ENCODE measurements at regions not wholly inside any gene's neighbourhood (a gene's known extent, or its start where the extent isn't known, plus 50 kb on each side); places are given as distances from the start of the nearest gene placed in this dataset.

- no peak overlapping the region for H3T11ph ChIP-seq (ENCODE audit: low read length)
- H4K8ac ChIP-seq (replicated peaks; ENCODE audit: insufficient read length, low read depth, low read length), result no peak overlapping the region
- H4K91ac ChIP-seq (ENCODE audit: insufficient read length, low read depth, low read length), result no peak overlapping the region
- no peak overlapping the region for H3K18ac ChIP-seq (ENCODE audit: insufficient read length, low read depth, low read length)
- no peaks in the 10 kb centered on the region for H3K79me1 ChIP-seq (ENCODE audit: insufficient read depth, low read depth, low read length, poor library complexity, severe bottlenecking)
- WGBS (ENCODE audit: extremely low coverage, insufficient read length, low lambda C conversion rate), result no CpG with 5 or more reads among the region's 3 CpGs
- no peaks in the 10 kb centered on the region for H3K23me2 ChIP-seq (ENCODE audit: insufficient read length, low read depth, low read length, poor library complexity, severe bottlenecking)
- H3K27me3 Mint-ChIP-seq (ENCODE audit: low read depth), result no peaks in the 10 kb centered on the region
- no peak for TF ChIP-seq CTCF (conservative IDR thresholded peaks at IDR 0.05)
- H2AK5ac ChIP-seq (ENCODE audit: insufficient read length, low read length), result no peak overlapping the region
- DNase-seq, result no peak
- H3K4me2 ChIP-seq (ENCODE audit: insufficient read depth, insufficient read length, low read length), result no peak overlapping the region
- no peak overlapping the region for H2BK20ac ChIP-seq (ENCODE audit: low read depth, low read length, poor library complexity, severe bottlenecking)
- no peak overlapping the region for H3K27ac ChIP-seq (ENCODE audit: insufficient read length, low read depth, low read length)
- H2AFZ ChIP-seq (ENCODE audit: low read length), result no peak overlapping the region
- no peaks in the 10 kb centered on the region for H3K79me2 ChIP-seq (ENCODE audit: insufficient read depth, low read length)
- no peak overlapping the region for H3K4me3 Mint-ChIP-seq
- no peak overlapping the region for H2BK120ac ChIP-seq (ENCODE audit: low read depth, low read length, poor library complexity, severe bottlenecking)
- no peak overlapping the region for H3K56ac ChIP-seq (ENCODE audit: insufficient read length, low read depth, low read length)
- H2BK15ac ChIP-seq (ENCODE audit: low read depth, low read length), result no peak overlapping the region
- peaks cover 3 to 8% (median 7%) of the 10 kb centered on the region in 3 experiments; a peak in 6 of 7 replicates for H3K36me3 Mint-ChIP-seq (ENCODE audit: insufficient read depth in 1 of 3, low read depth in 3 of 3)
- no peak overlapping the region for H3K14ac ChIP-seq (ENCODE audit: insufficient read depth, low read length)
- H4K20me1 ChIP-seq (ENCODE audit: control insufficient read depth, insufficient read depth, insufficient read length), result no peaks in the 10 kb centered on the region
- no peak overlapping the region for H3K9ac ChIP-seq (ENCODE audit: extremely low read depth, insufficient read length, low read length)
- no peaks in the 10 kb centered on the region for H3K9me3 ChIP-seq (ENCODE audit: control insufficient read depth, low read depth, low read length)
- H2BK12ac ChIP-seq (ENCODE audit: insufficient read length, low read depth, low read length), result no peak overlapping the region
- H3K4me1 ChIP-seq (ENCODE audit: insufficient read depth, low read length), result no peaks in the 10 kb centered on the region
- no peak overlapping the region for H3K23ac ChIP-seq (ENCODE audit: insufficient read length, low read depth, low read length)
- H3K9me3 Mint-ChIP-seq, result peaks cover 3 to 13% of the 10 kb centered on the region in 2 experiments; a peak in 4 of 5 replicates
- no peak overlapping the region for H4K5ac ChIP-seq (ENCODE audit: insufficient read length, low read depth, low read length)
- H3K4me1 Mint-ChIP-seq, result no peaks in the 10 kb centered on the region
- H2BK5ac ChIP-seq (ENCODE audit: insufficient read length, low read length), result no peak overlapping the region
- no peaks in the 10 kb centered on the region for H3K27me3 ChIP-seq (ENCODE audit: insufficient read depth, low read length)
- H3K4ac ChIP-seq (ENCODE audit: low read depth, low read length), result no peak overlapping the region
- H3K27ac Mint-ChIP-seq, result no peak overlapping the region
Observed at GRCh38 chr13:87198371-87198770, 472.8 kb upstream of the SLITRK5 start.

Data from H9 (cell line).